DOHH2 (cell line): ENCODE measurements at regions not wholly inside any gene's neighbourhood (a gene's known extent, or its start where the extent isn't known, plus 50 kb on each side); places are given as distances from the start of the nearest gene placed in this dataset.

Source experiments
- H3F3A ChIP-seq: fragments of 200-600 bp; sonication (generic), shearing (Covaris generic); 2 replicates; pipeline ENCODE4 v1.6.0; 2016; ENCODE audit warnings: antibody characterized with exemption, mild to moderate bottlenecking; ENCODE audit not compliant: control insufficient read depth, insufficient read depth
- H3K27ac ChIP-seq: fragments of 200-600 bp; sonication (generic); 2 replicates; pipeline ENCODE4 v1.5.1; 2014; ENCODE audit warnings: low read depth, mild to moderate bottlenecking, low read length, moderate library complexity
- H3K27me3 ChIP-seq: fragments of 200-600 bp; sonication (generic); 2 replicates; pipeline ENCODE4 v1.6.1; 2014; ENCODE audit warnings: mild to moderate bottlenecking, low read length, mixed read lengths; ENCODE audit not compliant: control insufficient read depth
- H3K36me3 ChIP-seq: fragments of 200-600 bp; sonication (generic); 2 replicates; pipeline ENCODE4 v1.6.1; 2014; ENCODE audit warnings: mild to moderate bottlenecking, low read length, moderate library complexity, mixed read lengths; ENCODE audit not compliant: control insufficient read depth
- H3K4me1 ChIP-seq: fragments of 200-600 bp; sonication (generic); 2 replicates; pipeline ENCODE4 v1.6.1; 2014; ENCODE audit warnings: mild to moderate bottlenecking, low read length, mixed read lengths; ENCODE audit not compliant: control insufficient read depth
- H3K4me2 ChIP-seq: fragments of 200-600 bp; sonication (generic); 2 replicates; pipeline ENCODE4 v1.6.0; 2014; ENCODE audit warnings: mild to moderate bottlenecking, low read length, moderate library complexity
- H3K4me3 ChIP-seq: fragments of 200-600 bp; sonication (generic); 2 replicates; pipeline ENCODE4 v1.5.1; 2014; ENCODE audit warnings: mild to moderate bottlenecking, low read length, mixed read lengths
- H3K79me2 ChIP-seq: fragments of 200-600 bp; sonication (generic); 2 replicates; pipeline ENCODE4 v1.6.1; 2014; ENCODE audit warnings: mild to moderate bottlenecking, low read length, mixed read lengths; ENCODE audit not compliant: control insufficient read depth
- H3K9me2 ChIP-seq: fragments of 200-600 bp; sonication (generic); replicated peaks from 2 replicates; pipeline ENCODE4 v1.6.1; 2014; ENCODE audit warnings: mild to moderate bottlenecking, low read length, mixed read lengths; ENCODE audit not compliant: control insufficient read depth
- H3K9me3 ChIP-seq: fragments of 200-600 bp; sonication (generic); 2 replicates; pipeline ENCODE4 v1.6.1; 2014; ENCODE audit warnings: antibody characterized with exemption, low read length, mixed read lengths; ENCODE audit not compliant: control insufficient read depth, insufficient read depth
- H4K20me1 ChIP-seq: fragments of 200-600 bp; sonication (generic); 2 replicates; pipeline ENCODE4 v1.6.0; 2014; ENCODE audit warnings: low read depth, mild to moderate bottlenecking, antibody characterized with exemption, low read length, moderate library complexity; ENCODE audit not compliant: control insufficient read depth, insufficient read depth
- CTCF ChIP-seq: fragments of 200-600 bp; sonication (generic); IDR thresholded peaks from one replicate; pipeline ENCODE4 v1.5.1; 2014; ENCODE audit warnings: antibody characterized with exemption, mild to moderate bottlenecking, low read depth, low read length; ENCODE audit not compliant: poor library complexity, severe bottlenecking
- EZH2phosphoT487 ChIP-seq: fragments of 200-600 bp; sonication (generic); IDR thresholded peaks from 2 replicates; pipeline ENCODE4 v1.6.1; 2017; ENCODE audit warnings: borderline replicate concordance, mild to moderate bottlenecking, antibody characterized with exemption, low read length, moderate library complexity, mixed read lengths

GRCh38 chr2:60275958-60276357, 277.5 kb downstream of the BCL11A start:
- H3K79me2 ChIP-seq: no peaks in the 10 kb centered on the region
- no peaks in the 10 kb centered on the region for H3K9me2 ChIP-seq
- H4K20me1 ChIP-seq: no peaks in the 10 kb centered on the region
- TF ChIP-seq CTCF: no peak
- no peak for TF ChIP-seq EZH2phosphoT487
- H3K4me3 ChIP-seq: no peak overlapping the region
- H3F3A ChIP-seq: no peaks in the 10 kb centered on the region
- no peaks in the 10 kb centered on the region for H3K36me3 ChIP-seq
- no peaks in the 10 kb centered on the region for H3K4me1 ChIP-seq
- peaks cover 5% of the 10 kb centered on the region; the same call in 1 of the 2 replicates for H3K9me3 ChIP-seq
- no peak overlapping the region for H3K4me2 ChIP-seq
- H3K27me3 ChIP-seq: no peaks in the 10 kb centered on the region
- H3K27ac ChIP-seq: no peak overlapping the region

GRCh38 chr2:60273836-60274235, 279.6 kb downstream of the BCL11A start:
- Histone ChIP-seq H3K36me3 (no peaks in the 10 kb centered on the region), H3K9me3 (peaks cover 5% of the 10 kb centered on the region; the same call in 1 of the 2 replicates), H4K20me1 (no peaks in the 10 kb centered on the region), H3K79me2 (no peaks in the 10 kb centered on the region), H3K9me2 (no peaks in the 10 kb centered on the region), H3K4me3 (no peak overlapping the region), H3F3A (no peaks in the 10 kb centered on the region), H3K4me2 (no peak overlapping the region), H3K27ac (no peak overlapping the region), H3K4me1 (no peaks in the 10 kb centered on the region), H3K27me3 (no peaks in the 10 kb centered on the region)
- no peak for TF ChIP-seq EZH2phosphoT487
- no peak for TF ChIP-seq CTCF

- no peaks in the 10 kb centered on the region for H3K27me3 ChIP-seq
Observed at GRCh38 chr2:60271713-60272112, 281.7 kb downstream of the BCL11A start.

More at GRCh38 chr2:60271713-60272112, 281.7 kb downstream of the BCL11A start:
- peaks cover 5% of the 10 kb centered on the region; the same call in 1 of the 2 replicates for H3K9me3 ChIP-seq
- H3K9me2 ChIP-seq: no peaks in the 10 kb centered on the region
- no peaks in the 10 kb centered on the region for H3K79me2 ChIP-seq
- H3K36me3 ChIP-seq: no peaks in the 10 kb centered on the region
- no peak for TF ChIP-seq CTCF
- TF ChIP-seq EZH2phosphoT487: no peak
- H4K20me1 ChIP-seq: no peaks in the 10 kb centered on the region
- H3K4me1 ChIP-seq: no peaks in the 10 kb centered on the region
- no peak overlapping the region for H3K4me2 ChIP-seq
- no peak overlapping the region for H3K27ac ChIP-seq
- H3K4me3 ChIP-seq: no peak overlapping the region
- H3F3A ChIP-seq: no peaks in the 10 kb centered on the region
